ENCODE measurements at regions not wholly inside any gene's neighbourhood (a gene's known extent, or its start where the extent isn't known, plus 50 kb on each side); places are given as distances from the start of the nearest gene placed in this dataset.

GRCh38 chr20:52098186-52098585, 93.4 kb downstream of the ZFP64 start:
- intact Hi-C loops (cut with micrococcal nuclease) = no loop called here
- peaks cover under 1% of the 10 kb centered on the region for H3K4me1 Mint-ChIP-seq (ENCODE audit: low read depth)
- no peaks in the 10 kb centered on the region for H3K9me3 Mint-ChIP-seq
- H3K36me3 Mint-ChIP-seq (ENCODE audit: low read depth) = no peaks in the 10 kb centered on the region
- no peak for DNase-seq (ENCODE audit: low spot score)
- H3K27ac Mint-ChIP-seq = no peak overlapping the region
- no peak overlapping the region for H3K4me3 Mint-ChIP-seq (ENCODE audit: low read depth)
- H3K27me3 Mint-ChIP-seq (ENCODE audit: low read depth) = peaks cover 17% of the 10 kb centered on the region

GRCh38 chr20:52096117-52096516, 95.5 kb downstream of the ZFP64 start:
- Mint-ChIP-seq H3K36me3 (ENCODE audit: low read depth) (no peaks in the 10 kb centered on the region), H3K4me1 (ENCODE audit: low read depth) (no peaks in the 10 kb centered on the region), H3K27ac (no peak overlapping the region), H3K27me3 (ENCODE audit: low read depth) (peaks cover 7% of the 10 kb centered on the region), H3K9me3 (no peaks in the 10 kb centered on the region), H3K4me3 (ENCODE audit: low read depth) (no peak overlapping the region)
- intact Hi-C loops (cut with micrococcal nuclease) = no loop called here
- no peak for DNase-seq (ENCODE audit: low spot score)

- Mint-ChIP-seq H3K4me1 (ENCODE audit: low read depth) (no peaks in the 10 kb centered on the region), H3K9me3 (no peaks in the 10 kb centered on the region), H3K4me3 (ENCODE audit: low read depth) (no peak overlapping the region), H3K27ac (no peak overlapping the region), H3K27me3 (ENCODE audit: low read depth) (peaks cover 7% of the 10 kb centered on the region), H3K36me3 (ENCODE audit: low read depth) (no peaks in the 10 kb centered on the region)
- intact Hi-C loops (cut with micrococcal nuclease) = no loop called here
- DNase-seq (ENCODE audit: low spot score) = no peak
Measured at GRCh38 chr20:52094693-52095092, 96.9 kb downstream of the ZFP64 start.

DNA sequence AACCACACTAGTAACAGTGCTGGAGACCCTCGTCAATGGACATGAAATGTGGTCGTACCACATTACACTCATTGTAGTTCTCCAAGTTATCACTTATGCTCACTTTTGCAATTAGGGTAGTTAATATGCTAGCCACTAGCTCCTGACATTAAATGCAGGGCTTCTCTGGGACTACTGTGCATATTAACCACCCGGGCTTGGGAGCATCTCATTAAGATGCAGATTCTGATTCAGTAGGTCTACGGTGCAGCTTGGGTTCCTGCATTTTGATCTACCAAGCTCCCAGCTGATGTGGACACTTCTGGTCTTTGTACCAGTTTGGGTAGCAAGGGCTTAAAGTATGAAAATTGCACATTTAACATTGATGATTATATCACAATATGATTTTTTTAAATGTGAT, 98.0 kb downstream of the ZFP64 start:
- no peaks in the 10 kb centered on the region for H3K36me3 Mint-ChIP-seq (ENCODE audit: low read depth)
- peaks cover 6% of the 10 kb centered on the region for H3K9me3 Mint-ChIP-seq
- H3K4me3 Mint-ChIP-seq (ENCODE audit: low read depth) = no peak overlapping the region
- H3K27me3 Mint-ChIP-seq (ENCODE audit: low read depth) = no peaks in the 10 kb centered on the region
- intact Hi-C loops (cut with micrococcal nuclease) = no loop called here
- no peak for DNase-seq (ENCODE audit: low spot score)
- no peaks in the 10 kb centered on the region for H3K4me1 Mint-ChIP-seq (ENCODE audit: low read depth)
- no peak overlapping the region for H3K27ac Mint-ChIP-seq

DNA sequence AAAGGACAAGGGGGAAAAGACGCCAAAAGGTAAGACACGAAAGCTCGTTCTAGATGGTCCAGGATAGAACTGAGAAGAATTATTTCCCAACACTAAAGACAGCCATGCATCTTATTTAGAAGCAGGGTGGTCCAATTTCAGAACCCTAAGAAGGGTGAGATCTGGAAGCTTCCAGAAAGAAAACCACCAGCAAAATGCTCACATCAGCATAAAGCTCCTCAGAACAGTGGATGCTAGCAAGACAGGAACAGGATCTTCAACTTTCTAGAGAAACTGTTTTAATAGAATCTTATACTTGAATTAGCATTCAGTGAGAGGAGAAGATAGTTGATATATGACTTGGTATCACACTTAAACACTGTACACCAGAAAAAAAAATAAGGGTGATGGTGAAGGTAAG, 101.5 kb downstream of the ZFP64 start:
- Mint-ChIP-seq H3K4me3 (ENCODE audit: low read depth) (no peak overlapping the region), H3K27ac (no peak overlapping the region), H3K27me3 (ENCODE audit: low read depth) (no peaks in the 10 kb centered on the region), H3K36me3 (ENCODE audit: low read depth) (peaks cover 10% of the 10 kb centered on the region), H3K9me3 (peaks cover 25% of the 10 kb centered on the region), H3K4me1 (ENCODE audit: low read depth) (no peaks in the 10 kb centered on the region)
- no peak for DNase-seq (ENCODE audit: low spot score)
- intact Hi-C loops (cut with micrococcal nuclease) = no loop called here

GRCh38 chr20:52087471-52087870, 104.1 kb downstream of the ZFP64 start:
- peaks cover 25% of the 10 kb centered on the region for H3K9me3 Mint-ChIP-seq
- H3K4me3 Mint-ChIP-seq (ENCODE audit: low read depth) = no peak overlapping the region
- H3K4me1 Mint-ChIP-seq (ENCODE audit: low read depth) = peaks cover 10% of the 10 kb centered on the region
- peaks cover 10% of the 10 kb centered on the region for H3K36me3 Mint-ChIP-seq (ENCODE audit: low read depth)
- H3K27ac Mint-ChIP-seq = no peak overlapping the region
- DNase-seq (ENCODE audit: low spot score) = no peak
- intact Hi-C loops (cut with micrococcal nuclease) = no loop called here
- H3K27me3 Mint-ChIP-seq (ENCODE audit: low read depth) = no peaks in the 10 kb centered on the region

DNA sequence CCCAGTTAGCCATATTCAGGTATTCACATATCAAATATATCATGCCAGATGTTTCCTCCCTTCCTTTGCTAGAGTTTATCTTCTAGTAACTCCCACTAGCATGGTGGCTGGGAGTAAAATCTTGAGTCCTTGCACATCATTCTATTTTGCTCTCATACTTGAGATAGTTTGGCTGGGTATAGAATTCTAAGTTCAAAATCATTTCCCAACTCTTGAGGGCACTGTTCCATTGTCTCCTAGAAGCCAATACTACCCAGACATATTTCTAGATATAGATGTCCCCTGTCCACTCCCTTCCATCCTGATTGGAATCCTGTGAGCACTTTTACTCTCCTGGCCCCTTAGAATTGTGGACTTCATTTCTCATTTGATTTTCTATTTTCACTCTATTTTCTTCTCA, 104.7 kb downstream of the ZFP64 start:
- no peak for DNase-seq (ENCODE audit: low spot score)
- H3K4me3 Mint-ChIP-seq (ENCODE audit: low read depth) = no peak overlapping the region
- peaks cover 10% of the 10 kb centered on the region for H3K36me3 Mint-ChIP-seq (ENCODE audit: low read depth)
- no peak overlapping the region for H3K27ac Mint-ChIP-seq
- intact Hi-C loops (cut with micrococcal nuclease) = no loop called here
- no peaks in the 10 kb centered on the region for H3K27me3 Mint-ChIP-seq (ENCODE audit: low read depth)
- peaks cover 12% of the 10 kb centered on the region for H3K4me1 Mint-ChIP-seq (ENCODE audit: low read depth)
- peaks cover 25% of the 10 kb centered on the region for H3K9me3 Mint-ChIP-seq

GRCh38 chr20:52084727-52085126, 106.9 kb downstream of the ZFP64 start:
- H3K4me1 Mint-ChIP-seq (ENCODE audit: low read depth) = peaks cover 12% of the 10 kb centered on the region
- no peak overlapping the region for H3K4me3 Mint-ChIP-seq (ENCODE audit: low read depth)

DNA sequence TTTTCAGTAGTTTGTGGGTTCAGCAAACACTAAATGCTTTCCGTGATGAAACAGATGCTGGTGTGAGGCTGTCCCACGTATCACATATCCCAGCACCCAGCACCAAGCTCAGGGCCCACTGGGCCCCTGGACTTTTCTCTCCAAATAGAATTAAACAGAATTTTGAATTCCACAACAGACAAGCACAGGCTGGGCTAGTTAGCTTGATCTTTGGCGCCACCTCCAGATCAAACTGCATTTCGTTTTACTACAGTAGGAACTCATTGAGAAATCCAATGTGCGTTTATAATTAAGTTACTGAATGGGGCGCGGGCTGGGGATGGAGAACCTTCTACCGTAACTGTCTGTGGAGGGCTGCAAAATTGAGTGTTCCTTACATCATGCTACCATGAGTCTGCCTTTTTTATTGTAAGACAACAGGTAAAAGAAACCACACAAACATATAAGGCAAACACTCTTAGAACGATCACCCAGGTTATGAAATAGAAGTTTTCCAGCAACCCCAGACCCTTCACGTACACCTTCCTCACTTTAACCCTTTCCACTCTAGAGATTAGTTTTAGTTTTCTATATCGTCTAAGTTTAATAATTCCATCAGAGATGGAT, 107.8 kb downstream of the ZFP64 start:
- Mint-ChIP-seq H3K36me3 (ENCODE audit: low read depth) (peaks cover 10% of the 10 kb centered on the region), H3K27me3 (ENCODE audit: low read depth) (no peaks in the 10 kb centered on the region), H3K4me1 (ENCODE audit: low read depth) (peaks cover 12% of the 10 kb centered on the region), H3K27ac (no peak overlapping the region), H3K4me3 (ENCODE audit: low read depth) (no peak overlapping the region), H3K9me3 (peaks cover 21% of the 10 kb centered on the region)
- DNase-seq (ENCODE audit: low spot score) = no peak
- intact Hi-C loops (cut with micrococcal nuclease) = loop anchor here (1.0 to 2.0 kb wide), 2 partner anchors 281 to 444 kb away; partner anchors contain the start of gene SALL4

More at GRCh38 chr20:52084727-52085126, 106.9 kb downstream of the ZFP64 start:
- H3K27me3 Mint-ChIP-seq (ENCODE audit: low read depth) = no peaks in the 10 kb centered on the region
- H3K36me3 Mint-ChIP-seq (ENCODE audit: low read depth) = peaks cover 10% of the 10 kb centered on the region
- no peak overlapping the region for H3K27ac Mint-ChIP-seq
- no peak for DNase-seq (ENCODE audit: low spot score)
- peaks cover 25% of the 10 kb centered on the region for H3K9me3 Mint-ChIP-seq
- intact Hi-C loops (cut with micrococcal nuclease) = no loop called here

DNA sequence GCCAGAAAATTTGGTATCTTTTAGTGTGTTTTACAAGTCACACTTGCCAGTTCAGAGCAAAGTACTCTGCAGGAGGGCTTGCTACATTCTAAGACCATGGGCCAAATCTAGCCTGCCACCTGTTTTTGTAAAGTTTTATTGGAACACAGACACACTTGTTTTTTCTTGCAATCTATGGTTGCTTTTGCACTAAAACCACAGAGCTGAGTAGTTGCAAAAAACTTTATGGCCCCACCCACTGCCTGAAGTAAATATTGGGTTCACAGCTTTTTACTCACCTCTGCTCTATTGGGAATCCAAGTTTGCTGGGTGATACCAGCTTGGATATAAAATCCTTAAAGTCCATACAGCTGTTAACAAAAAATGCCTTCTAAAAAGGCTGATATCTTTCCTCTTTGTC, 109.0 kb downstream of the ZFP64 start:
- peaks cover 10% of the 10 kb centered on the region for H3K9me3 Mint-ChIP-seq
- DNase-seq (ENCODE audit: low spot score) = no peak
- H3K36me3 Mint-ChIP-seq (ENCODE audit: low read depth) = peaks cover 5% of the 10 kb centered on the region
- no peak overlapping the region for H3K27ac Mint-ChIP-seq
- intact Hi-C loops (cut with micrococcal nuclease) = loop anchor here (1.0 to 2.0 kb wide), 2 partner anchors 280 to 443 kb away; partner anchors contain the start of gene SALL4
- no peak overlapping the region for H3K4me3 Mint-ChIP-seq (ENCODE audit: low read depth)
- peaks cover 12% of the 10 kb centered on the region for H3K4me1 Mint-ChIP-seq (ENCODE audit: low read depth)
- no peaks in the 10 kb centered on the region for H3K27me3 Mint-ChIP-seq (ENCODE audit: low read depth)

DNA sequence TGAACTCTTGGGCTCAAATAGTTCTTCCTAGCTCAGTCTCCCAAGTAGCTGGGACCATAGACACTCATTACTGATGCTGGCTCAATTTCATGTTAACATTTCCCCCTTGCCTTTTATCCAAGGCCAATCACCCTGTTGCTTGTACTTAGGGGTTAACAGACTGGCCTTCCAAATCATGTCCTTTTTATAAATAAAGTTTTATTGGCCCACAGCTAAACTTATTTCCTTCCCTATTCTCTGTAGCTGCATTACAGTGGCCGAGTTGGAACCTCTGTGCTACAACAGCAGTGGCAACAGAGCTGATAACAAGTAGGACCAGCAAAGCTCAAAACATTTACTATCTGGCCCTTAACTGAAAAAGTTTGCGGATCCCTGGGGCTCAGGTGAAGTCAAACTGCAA, 109.8 kb downstream of the ZFP64 start:
- no peak overlapping the region for H3K27ac Mint-ChIP-seq
- intact Hi-C loops (cut with micrococcal nuclease) = loop anchor here (2.0 kb wide), 1 partner anchor 279 kb away; the partner anchor contains the start of gene SALL4
- H3K9me3 Mint-ChIP-seq = peaks cover 2% of the 10 kb centered on the region
- H3K36me3 Mint-ChIP-seq (ENCODE audit: low read depth) = no peaks in the 10 kb centered on the region
- no peaks in the 10 kb centered on the region for H3K27me3 Mint-ChIP-seq (ENCODE audit: low read depth)
- H3K4me3 Mint-ChIP-seq (ENCODE audit: low read depth) = no peak overlapping the region
- H3K4me1 Mint-ChIP-seq (ENCODE audit: low read depth) = peaks cover 12% of the 10 kb centered on the region
- DNase-seq (ENCODE audit: low spot score) = no peak

DNA sequence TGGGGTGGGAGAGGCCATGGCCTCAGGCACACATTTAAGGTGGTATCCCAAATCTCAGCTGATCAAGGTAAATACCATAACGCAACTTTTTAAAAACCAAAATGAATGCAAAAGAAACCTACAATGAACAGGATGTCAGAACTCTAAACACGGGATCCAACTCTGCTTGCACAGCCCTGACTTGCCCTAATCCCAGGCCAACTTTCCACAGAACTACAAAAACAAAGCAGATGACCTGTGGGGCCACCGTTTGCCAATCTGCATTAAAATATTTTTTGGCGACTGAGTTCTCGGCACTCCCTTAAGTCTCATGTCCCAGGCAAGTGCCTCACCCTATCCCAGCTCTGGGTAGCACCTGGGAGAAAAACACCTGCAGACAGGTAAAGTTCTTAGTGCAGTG, 110.5 kb downstream of the ZFP64 start:
- Mint-ChIP-seq H3K36me3 (ENCODE audit: low read depth) (no peaks in the 10 kb centered on the region), H3K27me3 (ENCODE audit: low read depth) (no peaks in the 10 kb centered on the region), H3K4me1 (ENCODE audit: low read depth) (peaks cover 12% of the 10 kb centered on the region), H3K4me3 (ENCODE audit: low read depth) (no peak overlapping the region), H3K27ac (no peak overlapping the region), H3K9me3 (no peaks in the 10 kb centered on the region)
- intact Hi-C loops (cut with micrococcal nuclease) = no loop called here
- DNase-seq (ENCODE audit: low spot score) = no peak

DNA sequence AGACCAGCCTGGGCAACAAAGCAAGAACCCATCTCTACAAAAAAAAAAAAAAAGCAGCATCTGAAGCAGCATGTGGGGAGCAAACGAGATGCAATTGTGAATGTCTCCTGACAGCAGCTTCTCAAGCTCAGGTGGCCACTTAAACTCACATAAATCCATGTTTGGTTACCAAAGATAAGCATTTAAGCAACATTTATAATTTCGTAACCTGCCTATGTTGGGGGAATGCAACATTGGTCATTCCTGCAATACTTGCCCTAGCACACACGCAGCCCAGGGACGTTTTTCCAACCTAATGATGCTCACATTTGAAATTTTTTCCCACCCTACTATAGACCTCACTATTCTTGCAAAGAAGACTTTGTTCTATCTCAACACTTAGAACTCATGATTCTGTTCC, 113.3 kb downstream of the ZFP64 start:
- Mint-ChIP-seq H3K9me3 (no peaks in the 10 kb centered on the region), H3K36me3 (ENCODE audit: low read depth) (no peaks in the 10 kb centered on the region), H3K4me3 (ENCODE audit: low read depth) (no peak overlapping the region), H3K27ac (no peak overlapping the region), H3K4me1 (ENCODE audit: low read depth) (peaks cover 10% of the 10 kb centered on the region), H3K27me3 (ENCODE audit: low read depth) (no peaks in the 10 kb centered on the region)
- no peak for DNase-seq (ENCODE audit: low spot score)
- intact Hi-C loops (cut with micrococcal nuclease) = no loop called here

GRCh38 chr20:52076164-52076563, 115.4 kb downstream of the ZFP64 start:
- Mint-ChIP-seq H3K27ac (no peak overlapping the region), H3K4me1 (ENCODE audit: low read depth) (no peaks in the 10 kb centered on the region), H3K36me3 (ENCODE audit: low read depth) (no peaks in the 10 kb centered on the region), H3K4me3 (ENCODE audit: low read depth) (no peak overlapping the region), H3K9me3 (no peaks in the 10 kb centered on the region), H3K27me3 (ENCODE audit: low read depth) (no peaks in the 10 kb centered on the region)
- intact Hi-C loops (cut with micrococcal nuclease) = no loop called here
- DNase-seq (ENCODE audit: low spot score) = no peak
